Heart left ventricle (tissue), 13 donors: ENCODE measurements at regions not wholly inside any gene's neighbourhood (a gene's known extent, or its start where the extent isn't known, plus 50 kb on each side); places are given as distances from the start of the nearest gene placed in this dataset.

Experiments
- CTCF ChIP-seq, 12 donors: fragments of 200-600 bp; sonication (generic) in 4 of 12; IDR thresholded peaks; one replicate each; pipeline versions ENCODE4 v1.5.0 to v1.8.0; 2018 to 2022; ENCODE audit warnings: antibody characterized with exemption in 12 of 12, mild to moderate bottlenecking in 5 of 12
- POLR2A ChIP-seq, 2 donors: fragments of 450-650 bp; IDR thresholded peaks; one replicate each; pipeline ENCODE4 v1.6.1; 2017; ENCODE audit warnings: antibody characterized with exemption in 2 of 2, mild to moderate bottlenecking in 2 of 2, moderate library complexity in 2 of 2
- donor health status: ischemic (EF 13 %, LVEDD 7.1; RV severe dilation, severe dysfunction).
- donor health status: DM: no; HTN: yes; CAD: no.
- donor health status: DM: no; HTN: no; CAD: no.
- donor health status: ischemic (EF 25% LVEDD 6.9; RV normal size, moderate dysfunction).
- donor health status: ischemic (EF 25% LVEDD 5.7; RV mildly dilated, moderate dysfunction).
- donor health status: ischemic (EF 35%, LVEDD 5.7; RV mildly dilated, moderate dysfunction).
- donor health status: nonischemic (EF 11% LVEDD 7.7; RV severe dilation, severe dysfunction).
- donor health status: DM: yes; HTN: yes; CAD: no.
- donor health status: PGD.
- donor health status: ischemic (EF 29% LVEDD 5.4; RV normal size, mild dysfunction).
- donor health status: nonischemic (EF 23%, LVEDD 6.1; RV moderate dilation, normal function).

DNA sequence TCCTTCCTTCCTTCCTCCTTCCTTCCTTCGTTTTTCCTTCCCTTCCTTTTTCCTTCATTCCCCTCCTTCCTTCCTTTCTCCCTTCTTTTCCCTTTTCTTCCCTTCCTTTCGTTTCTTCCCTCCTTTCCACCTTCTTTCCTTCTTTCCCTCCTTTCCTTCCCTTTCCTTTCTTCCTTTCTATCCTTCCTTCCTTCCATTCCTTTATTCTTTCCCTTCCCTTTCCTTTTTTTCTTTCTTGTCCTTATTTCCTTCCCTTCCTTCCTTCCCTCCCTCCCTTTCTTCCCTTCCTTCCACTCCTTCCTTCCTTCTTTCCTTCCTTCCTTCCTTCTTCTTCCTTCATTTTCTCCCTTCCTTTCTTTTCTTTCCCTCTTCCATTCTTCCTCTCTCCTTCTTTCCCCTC lies 394.6 kb downstream of the GABRB3 start:
- TF ChIP-seq CTCF (IDR thresholded peaks at IDR 0.05) (no peak), POLR2A (IDR thresholded peaks at IDR 0.05) (no peak)
